ENCODE measurements at regions not wholly inside any gene's neighbourhood (a gene's known extent, or its start where the extent isn't known, plus 50 kb on each side); places are given as distances from the start of the nearest gene placed in this dataset.

- TF ChIP-seq CTCF (IDR thresholded peaks at IDR 0.05 in 2 of 3, conservative IDR thresholded peaks at IDR 0.05 in 1 of 3; ENCODE audit: control insufficient read depth in 2 of 3, extremely low read depth in 1 of 3, insufficient read depth in 1 of 3, low read depth in 3 of 3, low read length in 3 of 3) (no peak), POLR2A (IDR thresholded peaks at IDR 0.05; ENCODE audit: low read depth, low read length) (no peak), ZBTB33 (IDR thresholded peaks at IDR 0.05) (no peak), TCF7 (IDR thresholded peaks at IDR 0.05; ENCODE audit: borderline replicate concordance) (no peak), ZBTB11 (CRISPR knock-in tag; IDR thresholded peaks at IDR 0.05) (no peak), ATF3 (IDR thresholded peaks at IDR 0.05; ENCODE audit: borderline replicate concordance, extremely low read depth, low read depth, low read length) (no peak), MXI1 (IDR thresholded peaks at IDR 0.05; ENCODE audit: low read depth, low read length) (no peak), EP300 (IDR thresholded peaks at IDR 0.05; ENCODE audit: borderline replicate concordance in 1 of 2, control insufficient read depth in 1 of 2, low read depth in 2 of 2, low read length in 2 of 2) (no peak), CHD2 (IDR thresholded peaks at IDR 0.05; ENCODE audit: borderline replicate concordance, low read depth, low read length) (no peak), MAX (IDR thresholded peaks at IDR 0.05; ENCODE audit: low read depth, low read length) (no peak), RAD21 (IDR thresholded peaks at IDR 0.05; ENCODE audit: insufficient read depth, low read depth, low read length) (no peak), PRDM15 (CRISPR knock-in tag; IDR thresholded peaks at IDR 0.05) (no peak), STAT1 (conservative IDR thresholded peaks at IDR 0.05) (no peak)
- TF ChIP-seq, protein P1, sequence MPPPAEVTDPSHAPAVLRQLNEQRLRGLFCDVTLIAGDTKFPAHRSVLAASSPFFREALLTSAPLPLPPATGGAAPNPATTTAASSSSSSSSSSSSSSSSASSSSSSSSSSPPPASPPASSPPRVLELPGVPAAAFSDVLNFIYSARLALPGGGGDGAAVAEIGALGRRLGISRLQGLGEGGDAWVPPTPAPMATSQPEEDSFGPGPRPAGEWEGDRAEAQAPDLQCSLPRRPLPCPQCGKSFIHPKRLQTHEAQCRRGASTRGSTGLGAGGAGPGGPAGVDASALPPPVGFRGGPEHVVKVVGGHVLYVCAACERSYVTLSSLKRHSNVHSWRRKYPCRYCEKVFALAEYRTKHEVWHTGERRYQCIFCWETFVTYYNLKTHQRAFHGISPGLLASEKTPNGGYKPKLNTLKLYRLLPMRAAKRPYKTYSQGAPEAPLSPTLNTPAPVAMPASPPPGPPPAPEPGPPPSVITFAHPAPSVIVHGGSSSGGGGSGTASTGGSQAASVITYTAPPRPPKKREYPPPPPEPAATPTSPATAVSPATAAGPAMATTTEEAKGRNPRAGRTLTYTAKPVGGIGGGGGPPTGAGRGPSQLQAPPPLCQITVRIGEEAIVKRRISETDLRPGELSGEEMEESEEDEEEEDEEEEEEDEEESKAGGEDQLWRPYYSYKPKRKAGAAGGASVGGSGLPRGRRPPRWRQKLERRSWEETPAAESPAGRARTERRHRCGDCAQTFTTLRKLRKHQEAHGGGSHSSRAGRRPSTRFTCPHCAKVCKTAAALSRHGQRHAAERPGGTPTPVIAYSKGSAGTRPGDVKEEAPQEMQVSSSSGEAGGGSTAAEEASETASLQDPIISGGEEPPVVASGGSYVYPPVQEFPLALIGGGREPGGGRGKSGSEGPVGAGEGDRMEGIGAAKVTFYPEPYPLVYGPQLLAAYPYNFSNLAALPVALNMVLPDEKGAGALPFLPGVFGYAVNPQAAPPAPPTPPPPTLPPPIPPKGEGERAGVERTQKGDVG (CRISPR knock-in tag; IDR thresholded peaks at IDR 0.05), result no peak
Observed at GRCh38 chr1:219120624-219121544, 52.8 kb upstream of the LYPLAL1 start.

Measured in GM12878 (cell line).